HT-29 (cell line): ENCODE measurements at regions not wholly inside any gene's neighbourhood (a gene's known extent, or its start where the extent isn't known, plus 50 kb on each side); places are given as distances from the start of the nearest gene placed in this dataset.

Source experiments
- DNase-seq: peaks from one replicate; pipeline ENCODE4 v3.0.0-alpha.2; 2015; ENCODE audit warnings: low spot score

- no peak for DNase-seq
Measured at GRCh38 chr5:125551246-125551645, 804.8 kb upstream of the ZNF608 start.

DNA sequence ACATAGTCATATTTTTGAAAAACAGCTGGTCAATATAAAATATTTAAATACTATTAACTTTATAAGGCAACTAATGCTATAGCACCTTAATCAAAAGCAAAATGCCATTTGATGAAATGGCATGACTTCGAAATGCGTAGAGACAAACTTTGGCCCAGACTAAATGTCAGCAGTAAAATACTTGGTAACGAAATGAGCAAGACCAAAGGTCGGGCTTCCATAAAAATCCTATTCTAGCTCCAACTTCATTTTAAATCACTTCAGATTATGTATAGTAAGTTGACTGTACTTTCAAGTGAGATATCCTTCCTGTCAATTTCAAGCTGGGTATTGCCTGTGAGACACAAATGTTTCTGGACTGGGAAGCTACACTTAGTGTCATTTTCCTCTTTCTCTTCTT lies 805.4 kb upstream of the ZNF608 start:
- no peak for DNase-seq

DNA sequence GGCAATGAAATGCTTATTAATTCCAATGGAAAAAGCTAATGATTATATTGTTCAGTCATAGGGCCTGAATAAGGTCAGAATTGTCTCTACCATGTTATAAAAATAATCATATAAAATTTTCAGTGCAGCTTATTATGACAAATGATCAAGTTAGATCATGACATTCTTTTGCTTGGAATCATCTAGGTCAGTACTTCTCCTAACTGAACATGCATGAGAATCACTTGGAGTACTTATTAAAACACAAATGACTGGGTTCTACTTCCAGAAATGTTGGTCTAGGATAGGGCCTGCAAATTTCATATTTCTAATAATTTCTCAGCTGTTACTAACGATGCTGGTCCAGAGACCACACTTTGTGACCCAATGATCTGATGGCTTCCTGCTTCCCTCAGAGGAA lies 806.0 kb upstream of the ZNF608 start:
- DNase-seq, result no peak

DNA sequence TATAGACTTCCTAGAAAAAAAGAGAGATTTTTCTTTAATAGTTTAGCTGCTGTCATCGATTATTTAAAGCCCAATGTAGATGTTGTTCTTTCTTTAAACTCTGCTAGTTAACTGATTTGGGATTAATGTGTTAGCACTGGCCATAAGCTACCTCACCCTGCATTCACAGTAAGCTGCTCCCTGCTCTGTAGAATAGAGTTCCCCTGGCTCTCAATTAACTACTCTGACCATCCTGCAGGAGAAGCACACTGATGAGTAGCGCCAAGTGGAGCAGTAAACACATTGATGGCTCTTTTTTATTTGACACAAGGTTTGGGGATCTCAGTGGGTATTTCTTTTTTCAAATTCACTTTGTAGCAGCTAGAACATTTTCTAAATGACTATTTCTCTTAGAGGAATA lies 807.9 kb upstream of the ZNF608 start:
- DNase-seq, result no peak

- no peak for DNase-seq
Measured at GRCh38 chr5:125555591-125555990, 809.2 kb upstream of the ZNF608 start.

DNA sequence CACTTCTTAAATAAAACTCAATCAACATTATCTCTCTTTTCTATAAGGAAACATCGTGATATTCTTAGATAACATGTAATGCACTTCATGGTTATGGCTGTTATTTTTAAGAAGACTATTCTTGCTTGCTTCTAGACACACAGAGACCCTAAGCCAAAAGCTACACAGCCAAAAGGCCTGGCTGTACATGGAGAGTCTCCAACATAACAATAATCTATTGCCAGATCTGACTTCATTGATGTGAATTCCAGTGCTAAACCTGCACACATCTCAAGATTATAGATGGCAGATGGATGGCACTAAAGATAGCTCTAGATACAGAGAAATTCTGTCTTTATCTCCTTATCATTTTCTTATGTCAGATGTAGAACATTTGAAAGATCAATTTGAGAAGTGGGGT lies 811.6 kb upstream of the ZNF608 start:
- DNase-seq, result no peak

DNA sequence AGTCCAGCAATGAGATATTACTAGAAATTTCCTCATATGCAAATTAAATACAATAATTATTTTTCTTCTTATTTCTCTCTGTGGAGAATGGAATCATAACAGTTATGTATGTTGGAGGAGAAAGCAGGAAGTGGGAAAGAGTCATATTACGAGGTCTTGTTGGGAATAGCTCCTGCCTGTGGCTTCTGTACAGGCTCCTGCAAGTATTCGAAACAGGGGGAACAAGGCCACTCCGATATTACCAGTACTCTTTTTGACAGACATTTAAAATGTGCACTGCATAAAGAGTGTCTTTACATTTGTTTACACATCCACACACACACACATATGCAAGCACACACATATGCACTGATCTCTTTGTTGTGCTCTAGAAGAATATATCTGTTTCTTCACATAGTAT lies 812.0 kb upstream of the ZNF608 start:
- no peak for DNase-seq

DNA sequence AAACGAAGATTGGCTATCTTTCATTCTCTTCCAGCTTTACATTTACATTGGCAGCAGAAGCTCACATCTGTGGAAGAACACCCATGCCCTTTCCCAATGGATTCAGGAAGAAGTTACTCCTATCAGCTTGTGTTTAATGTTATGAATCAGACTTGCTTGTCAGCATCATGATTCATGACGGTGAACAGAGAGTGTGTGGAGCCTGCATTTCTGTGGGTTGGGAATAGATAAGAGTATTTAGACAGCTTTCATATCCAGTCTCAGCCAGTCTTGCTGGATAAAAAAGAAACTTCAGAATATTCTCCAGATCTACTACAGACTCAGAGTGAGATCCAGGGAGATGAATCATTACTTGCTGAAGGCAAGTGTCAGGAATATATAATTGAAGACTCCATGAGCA lies 812.9 kb upstream of the ZNF608 start:
- peak; percentile 60 for DNase-seq

- DNase-seq, result no peak
Measured at GRCh38 chr5:125560476-125561225, 814.2 kb upstream of the ZNF608 start.

- DNase-seq, result no peak
Measured at GRCh38 chr5:125564317-125564975, 818.0 kb upstream of the ZNF608 start.

GRCh38 chr5:125574491-125575044 lies 828.1 kb upstream of the ZNF608 start:
- no peak for DNase-seq

DNA sequence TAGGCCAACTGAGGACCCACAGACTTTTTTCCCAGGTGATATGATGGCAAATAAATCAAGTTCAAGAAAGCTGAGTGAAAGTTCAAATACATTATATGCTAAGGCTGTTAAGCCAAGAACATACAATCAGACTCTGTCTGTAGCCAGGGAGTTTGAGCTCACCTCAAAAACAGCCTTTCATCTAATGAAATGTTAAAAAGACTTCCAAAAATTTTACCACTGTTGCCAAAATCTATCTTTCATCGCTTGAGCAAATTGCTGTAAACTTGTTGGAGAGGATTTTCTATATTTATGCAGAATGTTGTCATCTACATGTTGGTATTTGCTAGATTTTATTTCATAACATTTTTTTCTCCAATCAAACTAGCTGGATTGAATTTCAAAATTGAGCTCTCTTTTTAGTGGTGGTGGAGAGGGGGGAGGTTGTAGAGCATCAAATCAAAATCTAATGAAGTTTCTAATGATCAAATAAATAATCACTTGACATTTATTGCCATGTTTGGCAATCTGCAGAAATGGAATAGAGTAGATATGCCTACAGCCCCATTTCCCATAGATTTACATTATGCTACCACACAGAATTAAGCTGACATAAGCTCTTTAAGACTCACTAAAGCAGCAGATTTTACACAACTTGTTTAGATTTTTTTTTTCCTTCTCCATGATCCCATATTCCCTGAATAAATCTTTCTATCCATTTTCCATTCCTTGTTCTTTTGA lies 828.9 kb upstream of the ZNF608 start:
- DNase-seq, result no peak

DNA sequence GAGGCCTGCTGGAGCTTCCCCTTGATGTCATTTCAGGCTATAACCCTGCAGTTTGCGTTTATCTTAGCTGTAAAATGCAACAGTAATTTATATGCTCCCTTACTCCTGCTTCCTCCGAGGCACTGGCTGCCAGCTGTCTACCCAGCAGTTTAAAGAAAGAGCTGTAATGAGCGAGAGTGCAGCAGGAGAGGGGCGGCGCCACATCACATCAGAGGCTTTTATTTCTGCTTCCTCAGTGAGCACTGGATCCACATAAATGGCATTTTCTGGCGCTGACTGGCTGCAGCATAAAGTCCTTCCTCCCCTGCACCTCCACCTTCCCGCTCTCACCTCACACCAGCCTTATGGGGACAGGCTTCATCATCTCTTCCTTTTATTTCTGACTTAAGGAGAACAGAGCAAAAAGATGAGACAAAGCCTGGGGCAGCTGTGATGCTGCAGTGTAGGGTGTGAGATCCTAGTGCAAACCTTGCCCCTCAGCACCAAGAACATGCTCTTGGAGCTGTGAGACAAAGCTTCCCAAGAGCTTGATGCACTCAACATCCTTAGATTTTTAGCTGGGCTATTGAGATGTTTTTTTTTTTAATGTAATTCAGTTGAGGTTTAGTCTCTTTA lies 829.6 kb upstream of the ZNF608 start:
- peak; percentile 16 for DNase-seq

- no peak for DNase-seq
Measured at GRCh38 chr5:125576822-125577221, 830.4 kb upstream of the ZNF608 start.

DNA sequence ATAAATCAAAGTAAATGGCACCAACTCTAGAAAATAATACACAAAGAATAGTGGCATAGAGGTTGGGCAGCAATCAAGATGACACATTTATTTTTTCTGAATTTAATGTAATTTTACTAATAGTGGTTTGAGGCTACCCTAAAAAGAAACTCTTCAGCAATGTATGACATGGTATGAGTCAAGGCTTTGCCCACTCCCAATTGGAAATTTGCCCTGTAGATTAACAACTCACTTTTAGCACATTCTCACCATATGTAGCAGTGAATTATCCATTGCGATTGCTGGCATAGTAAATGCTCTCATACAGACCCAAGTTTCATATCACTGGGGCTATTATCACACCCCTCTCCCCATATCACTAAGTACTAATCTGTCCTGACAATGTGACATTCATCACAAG lies 832.1 kb upstream of the ZNF608 start:
- no peak for DNase-seq

GRCh38 chr5:125579182-125579581 lies 832.7 kb upstream of the ZNF608 start:
- no peak for DNase-seq

DNA sequence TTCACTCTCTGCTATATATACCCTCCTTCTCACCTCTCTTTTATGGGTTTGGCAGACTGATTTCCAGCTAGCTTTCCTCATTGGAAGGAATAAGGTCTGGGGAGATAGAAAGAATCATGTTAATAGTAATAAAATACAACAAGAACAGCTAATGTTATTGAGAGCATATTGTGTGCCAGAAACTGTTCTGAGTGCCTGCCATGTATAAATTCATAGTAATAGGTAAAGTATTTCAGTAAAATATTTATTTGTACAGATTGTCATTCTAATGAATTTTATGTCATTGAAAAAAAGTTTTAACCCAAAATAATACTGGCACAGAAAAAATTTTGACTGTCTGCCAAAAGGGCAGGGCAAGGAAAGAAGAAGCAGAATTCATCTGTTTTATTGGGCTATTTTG lies 834.9 kb upstream of the ZNF608 start:
- DNase-seq, result no peak

DNA sequence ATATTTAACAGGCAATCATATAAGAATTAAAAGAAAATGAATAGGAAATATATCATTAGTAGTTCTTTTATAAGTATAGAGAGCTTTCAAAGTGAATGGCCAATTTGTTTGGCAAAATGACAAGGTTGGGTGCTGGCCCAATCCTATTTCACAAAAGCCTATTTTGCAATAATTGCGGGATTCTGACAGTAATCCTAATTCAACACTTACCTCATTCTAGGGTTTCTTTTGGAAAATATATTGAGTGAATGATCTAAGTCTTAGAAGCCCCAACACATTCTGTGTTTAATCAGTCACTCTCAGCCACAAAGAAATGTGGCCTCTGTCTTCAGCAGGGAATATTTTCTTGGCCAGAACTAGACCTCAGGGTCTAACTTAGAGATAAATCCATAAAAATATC lies 835.9 kb upstream of the ZNF608 start:
- no peak for DNase-seq

DNA sequence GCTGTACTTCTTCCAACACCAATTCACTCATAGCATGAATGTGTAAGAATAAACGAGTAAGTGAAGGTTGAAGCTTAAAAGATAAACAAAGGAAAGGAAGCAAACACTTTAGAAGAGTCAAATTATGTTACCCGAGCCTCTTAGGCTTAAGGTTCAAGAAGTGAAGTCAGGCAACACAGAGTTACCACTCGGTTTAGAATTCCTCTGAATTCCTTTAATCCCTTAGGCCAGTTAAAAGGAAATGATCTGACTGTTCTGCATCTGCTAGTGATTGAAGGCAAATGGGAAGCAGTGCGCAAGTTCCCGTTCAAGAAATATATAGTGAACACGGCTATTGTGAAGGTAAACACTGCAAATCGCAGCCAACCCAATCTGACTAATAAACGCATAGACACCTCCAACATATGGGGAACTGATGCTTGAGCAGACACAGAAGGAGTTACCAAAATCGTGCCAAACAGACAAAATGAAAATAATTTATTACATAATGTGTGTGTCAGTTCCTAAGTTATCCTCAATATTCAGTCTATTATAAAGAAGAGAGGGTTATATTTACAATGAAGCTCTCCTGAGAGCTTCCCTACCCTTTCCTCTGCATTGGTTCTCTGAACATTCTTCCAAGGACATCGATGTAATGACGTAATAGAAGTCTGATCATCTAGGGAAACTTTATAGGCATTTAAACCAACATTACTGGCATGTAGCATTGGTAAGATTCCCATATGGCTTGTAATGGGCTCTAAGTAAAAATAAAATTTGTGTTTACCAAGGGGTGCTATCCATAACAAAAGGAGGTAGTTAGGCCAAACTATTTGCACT lies 837.1 kb upstream of the ZNF608 start:
- DNase-seq, result no peak

DNA sequence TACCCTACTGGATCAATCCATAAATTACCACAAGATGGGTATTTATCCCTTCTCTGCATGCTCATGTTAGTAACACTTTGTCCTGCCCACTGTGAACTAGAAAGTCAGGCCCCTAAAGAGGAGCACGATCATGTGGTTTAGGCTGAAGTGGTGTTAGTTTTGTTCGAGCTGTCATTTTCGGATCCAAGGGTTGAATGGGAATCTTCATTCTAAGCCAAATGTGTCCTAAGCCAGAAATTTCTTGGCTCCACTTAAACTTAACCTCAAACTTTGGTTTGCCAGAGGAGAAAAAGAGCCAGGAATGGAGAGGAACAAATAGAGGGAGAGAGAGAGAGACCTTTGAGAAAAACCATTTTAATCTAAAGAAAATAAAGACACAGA lies 837.7 kb upstream of the ZNF608 start:
- no peak for DNase-seq

- no peak for DNase-seq
Measured at GRCh38 chr5:125587631-125588030, 835.6 kb upstream of the GRAMD2B start.
